Activated T-helper 2 cell treated with anti-CD3 and anti-CD28 coated beads, Interferon-gamma antibody, Interleukin-2, Interleukin-4, amounts not matched to agents 10 μg/mL and 5 μg/mL and 100 μg/mL, durations not matched to agents 14 hours and 24 hours and 36 hours (primary cell): ENCODE measurements at regions not wholly inside any gene's neighbourhood (a gene's known extent, or its start where the extent isn't known, plus 50 kb on each side); places are given as distances from the start of the nearest gene placed in this dataset.

Experiments
- DNase-seq: peaks from one replicate; pipeline ENCODE4 v3.0.0; 2021; ENCODE audit warnings: low spot score
- H3K27ac Mint-ChIP-seq: one replicate; pipeline ENCODE4 v1.8.0; 2021; ENCODE audit warnings: mixed read lengths
- H3K27me3 Mint-ChIP-seq: one replicate; pipeline ENCODE4 v1.8.0; 2021; ENCODE audit warnings: low read depth, mixed read lengths
- H3K36me3 Mint-ChIP-seq: one replicate; pipeline ENCODE4 v1.8.0; 2021; ENCODE audit warnings: low read depth, mixed read lengths
- H3K4me1 Mint-ChIP-seq: one replicate; pipeline ENCODE4 v1.8.0; 2021; ENCODE audit warnings: low read depth, mixed read lengths
- H3K4me3 Mint-ChIP-seq: one replicate; pipeline ENCODE4 v1.8.0; 2021; ENCODE audit warnings: low read depth, mild to moderate bottlenecking, moderate library complexity, mixed read lengths
- H3K9me3 Mint-ChIP-seq: one replicate; pipeline ENCODE4 v1.8.0; 2021; ENCODE audit warnings: mixed read lengths
- intact Hi-C: fragments of 100-400 bp; cut with micrococcal nuclease; formaldehyde crosslinking; loops from one replicate; pipeline ENCODE4 v1.15.1; 2023

GRCh38 chr2:8170552-8171327, 511.1 kb upstream of the ID2 start:
- intact Hi-C loops, result no loop called here
- no peak overlapping the region for H3K27ac Mint-ChIP-seq
- no peak overlapping the region for H3K4me3 Mint-ChIP-seq
- H3K27me3 Mint-ChIP-seq, result peaks cover 3% of the 10 kb centered on the region
- peaks cover 15% of the 10 kb centered on the region for H3K4me1 Mint-ChIP-seq
- DNase-seq, result no peak
- H3K9me3 Mint-ChIP-seq, result peaks cover 10% of the 10 kb centered on the region
- peaks cover 10% of the 10 kb centered on the region for H3K36me3 Mint-ChIP-seq

DNA sequence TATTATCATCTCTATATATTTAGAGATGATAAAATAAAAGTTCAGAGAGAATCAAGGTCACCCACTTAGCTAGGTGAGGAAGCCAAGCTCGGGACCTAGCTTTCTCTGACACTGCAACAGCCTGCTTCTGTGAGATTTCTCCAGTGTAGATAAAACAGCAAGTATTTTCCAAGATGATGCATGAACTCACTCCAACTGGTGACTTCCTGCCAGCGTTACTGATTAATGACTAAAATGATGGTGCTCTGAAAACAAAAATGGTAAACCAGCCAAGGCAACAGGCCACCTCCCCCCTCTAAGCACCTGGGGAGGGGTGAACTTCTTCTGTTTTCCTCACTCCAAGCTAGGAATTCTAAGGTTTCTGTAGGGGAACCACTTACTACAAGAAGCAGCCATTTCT, 510.2 kb upstream of the ID2 start:
- Mint-ChIP-seq H3K9me3 (peaks cover 17% of the 10 kb centered on the region), H3K36me3 (peaks cover 10% of the 10 kb centered on the region)
- DNase-seq, result no peak

GRCh38 chr2:8172661-8173060, 509.2 kb upstream of the ID2 start:
- H3K27ac Mint-ChIP-seq, result no peak overlapping the region
- peaks cover 5% of the 10 kb centered on the region for H3K27me3 Mint-ChIP-seq
- DNase-seq, result no peak
- peaks cover 22% of the 10 kb centered on the region for H3K9me3 Mint-ChIP-seq
- H3K4me3 Mint-ChIP-seq, result no peak overlapping the region
- peaks cover 15% of the 10 kb centered on the region for H3K4me1 Mint-ChIP-seq
- H3K36me3 Mint-ChIP-seq, result peaks cover 10% of the 10 kb centered on the region
- intact Hi-C loops, result no loop called here

More for the DNA sequence above, 510.2 kb upstream of the ID2 start:
- peaks cover 15% of the 10 kb centered on the region for H3K4me1 Mint-ChIP-seq
- no peak overlapping the region for H3K27ac Mint-ChIP-seq
- H3K4me3 Mint-ChIP-seq, result no peak overlapping the region
- peaks cover 5% of the 10 kb centered on the region for H3K27me3 Mint-ChIP-seq
- intact Hi-C loops, result no loop called here

- Mint-ChIP-seq H3K9me3 (peaks cover 32% of the 10 kb centered on the region), H3K27ac (no peak overlapping the region), H3K27me3 (peaks cover 5% of the 10 kb centered on the region), H3K36me3 (peaks cover 13% of the 10 kb centered on the region), H3K4me3 (no peak overlapping the region), H3K4me1 (peaks cover 4% of the 10 kb centered on the region)
- DNase-seq, result no peak
- intact Hi-C loops, result no loop called here
Observed at GRCh38 chr2:8174641-8175257, 507.1 kb upstream of the ID2 start.

- H3K27me3 Mint-ChIP-seq, result peaks cover 5% of the 10 kb centered on the region
- H3K4me3 Mint-ChIP-seq, result no peak overlapping the region
- no peak for DNase-seq
- H3K36me3 Mint-ChIP-seq, result peaks cover 20% of the 10 kb centered on the region
- peaks cover 2% of the 10 kb centered on the region for H3K4me1 Mint-ChIP-seq
- no peak overlapping the region for H3K27ac Mint-ChIP-seq
- peaks cover 44% of the 10 kb centered on the region for H3K9me3 Mint-ChIP-seq
- intact Hi-C loops, result no loop called here
Observed at GRCh38 chr2:8176887-8177286, 505.0 kb upstream of the ID2 start.

DNA sequence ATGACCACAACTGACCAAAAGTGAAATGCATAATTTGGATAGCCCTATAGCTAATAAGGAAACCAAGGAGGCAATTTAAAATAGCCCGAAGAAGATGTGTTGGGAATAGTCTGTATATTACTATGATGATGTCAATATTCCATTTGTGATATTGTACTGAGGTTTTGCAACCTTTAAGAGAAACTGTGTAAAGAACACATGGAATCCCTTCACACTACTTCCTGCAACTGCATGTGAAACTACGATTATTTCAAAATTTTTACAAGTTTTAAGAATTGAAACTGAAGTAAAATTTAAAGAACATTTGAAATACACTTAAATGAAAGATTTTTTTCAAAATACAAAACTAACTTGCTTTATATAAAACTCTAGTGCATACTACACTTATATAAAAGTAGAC, 504.3 kb upstream of the ID2 start:
- Mint-ChIP-seq H3K4me3 (no peak overlapping the region), H3K4me1 (peaks cover 2% of the 10 kb centered on the region)
- intact Hi-C loops, result no loop called here

DNA sequence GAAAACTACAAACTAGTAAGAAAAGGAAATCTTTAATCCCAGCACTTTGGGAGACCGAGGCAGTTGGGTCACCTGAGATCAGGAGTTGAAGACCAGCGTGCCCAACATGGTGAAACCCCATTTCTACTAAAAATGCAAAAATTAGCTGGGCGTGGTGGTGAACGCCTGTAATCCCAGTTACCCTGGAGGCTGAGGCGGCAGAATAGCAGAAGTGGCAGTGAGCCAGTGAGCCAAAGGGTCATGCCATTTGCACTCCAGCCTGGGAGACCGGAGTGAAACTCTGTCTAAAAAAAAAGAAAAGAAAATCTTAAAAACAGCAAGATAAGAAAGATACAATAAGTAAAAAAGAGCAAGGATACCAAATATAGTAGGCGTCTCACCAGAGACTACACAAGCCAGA, 502.9 kb upstream of the ID2 start:
- H3K4me3 Mint-ChIP-seq, result no peak overlapping the region
- H3K4me1 Mint-ChIP-seq, result peaks cover 2% of the 10 kb centered on the region
- intact Hi-C loops, result no loop called here
- no peak for DNase-seq
- H3K9me3 Mint-ChIP-seq, result peaks cover 47% of the 10 kb centered on the region
- peaks cover 26% of the 10 kb centered on the region for H3K36me3 Mint-ChIP-seq
- H3K27me3 Mint-ChIP-seq, result peaks cover 5% of the 10 kb centered on the region
- no peak overlapping the region for H3K27ac Mint-ChIP-seq

More for the DNA sequence above, 504.3 kb upstream of the ID2 start:
- Mint-ChIP-seq H3K27me3 (peaks cover 5% of the 10 kb centered on the region), H3K36me3 (peaks cover 20% of the 10 kb centered on the region), H3K27ac (no peak overlapping the region), H3K9me3 (peaks cover 44% of the 10 kb centered on the region)
- DNase-seq, result no peak

DNA sequence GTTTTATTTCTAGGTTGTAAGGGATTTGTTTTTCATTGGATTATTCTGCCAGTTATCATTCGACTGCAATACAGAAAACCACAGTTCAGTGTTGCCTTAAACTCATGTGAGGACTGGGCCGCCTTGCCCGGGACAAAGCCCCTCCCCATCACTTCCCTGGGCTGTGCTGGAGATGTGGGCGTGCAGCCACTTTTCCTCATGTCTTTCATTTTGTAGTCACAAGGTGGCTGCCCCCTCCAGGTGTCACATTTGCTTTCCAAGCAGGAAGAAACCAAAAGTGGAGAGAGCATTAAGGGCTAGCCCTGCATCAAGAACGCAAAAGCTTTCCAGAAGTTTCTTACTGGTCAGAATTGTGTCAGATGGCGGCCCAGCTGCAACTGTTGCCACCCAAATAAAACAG, 492.5 kb upstream of the ID2 start:
- H3K4me3 Mint-ChIP-seq, result no peak overlapping the region
- intact Hi-C loops, result no loop called here
- H3K27ac Mint-ChIP-seq, result no peak overlapping the region
- no peaks in the 10 kb centered on the region for H3K36me3 Mint-ChIP-seq
- peaks cover 3% of the 10 kb centered on the region for H3K4me1 Mint-ChIP-seq
- DNase-seq, result no peak
- no peaks in the 10 kb centered on the region for H3K9me3 Mint-ChIP-seq
- peaks cover 6% of the 10 kb centered on the region for H3K27me3 Mint-ChIP-seq

DNA sequence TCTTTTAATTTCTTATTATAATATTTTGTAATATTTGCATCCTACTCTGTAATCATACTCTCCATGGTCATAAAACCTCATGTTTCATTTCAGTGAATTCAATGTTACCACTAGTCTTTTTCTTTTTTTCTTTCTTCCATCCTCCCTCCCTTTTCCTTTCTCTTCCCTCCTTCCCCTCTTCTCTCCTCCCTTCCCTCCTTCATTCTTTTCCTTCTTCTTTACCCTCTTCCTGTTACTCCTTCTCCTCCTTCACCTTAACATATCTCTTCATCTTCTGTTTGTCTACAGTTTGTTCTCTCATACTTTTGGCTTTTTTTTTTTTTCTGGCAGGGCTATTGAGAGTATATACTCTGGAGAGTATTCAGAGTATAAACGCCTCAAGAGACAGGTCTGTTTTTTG, 491.6 kb upstream of the ID2 start:
- Mint-ChIP-seq H3K4me1 (peaks cover 3% of the 10 kb centered on the region), H3K4me3 (no peak overlapping the region), H3K36me3 (no peaks in the 10 kb centered on the region), H3K27ac (no peak overlapping the region), H3K9me3 (no peaks in the 10 kb centered on the region), H3K27me3 (peaks cover 6% of the 10 kb centered on the region)
- DNase-seq, result no peak
- intact Hi-C loops, result no loop called here

GRCh38 chr2:8191427-8191826, 490.4 kb upstream of the ID2 start:
- no peak for DNase-seq
- Mint-ChIP-seq H3K4me3 (no peak overlapping the region), H3K27me3 (peaks cover 4% of the 10 kb centered on the region), H3K4me1 (peaks cover 3% of the 10 kb centered on the region), H3K36me3 (no peaks in the 10 kb centered on the region), H3K9me3 (no peaks in the 10 kb centered on the region), H3K27ac (no peak overlapping the region)
- intact Hi-C loops, result no loop called here

GRCh38 chr2:8193146-8193545, 488.7 kb upstream of the ID2 start:
- H3K27ac Mint-ChIP-seq, result no peak overlapping the region
- peaks cover 3% of the 10 kb centered on the region for H3K27me3 Mint-ChIP-seq
- no peak for DNase-seq
- intact Hi-C loops, result no loop called here
- no peak overlapping the region for H3K4me3 Mint-ChIP-seq
- H3K4me1 Mint-ChIP-seq, result peaks cover 3% of the 10 kb centered on the region
- no peaks in the 10 kb centered on the region for H3K9me3 Mint-ChIP-seq
- H3K36me3 Mint-ChIP-seq, result no peaks in the 10 kb centered on the region

GRCh38 chr2:8193686-8194615, 487.9 kb upstream of the ID2 start:
- H3K36me3 Mint-ChIP-seq, result no peaks in the 10 kb centered on the region
- no peak overlapping the region for H3K4me3 Mint-ChIP-seq
- H3K9me3 Mint-ChIP-seq, result peaks cover 5% of the 10 kb centered on the region
- no peak for DNase-seq
- intact Hi-C loops, result no loop called here
- H3K4me1 Mint-ChIP-seq, result peaks cover 3% of the 10 kb centered on the region
- H3K27ac Mint-ChIP-seq, result no peak overlapping the region
- peaks cover 3% of the 10 kb centered on the region for H3K27me3 Mint-ChIP-seq

- no peaks in the 10 kb centered on the region for H3K27me3 Mint-ChIP-seq
- no peak for DNase-seq
- intact Hi-C loops, result no loop called here
- no peak overlapping the region for H3K27ac Mint-ChIP-seq
- H3K4me3 Mint-ChIP-seq, result no peak overlapping the region
- H3K9me3 Mint-ChIP-seq, result peaks cover 23% of the 10 kb centered on the region
- peaks cover 5% of the 10 kb centered on the region for H3K4me1 Mint-ChIP-seq
- H3K36me3 Mint-ChIP-seq, result peaks cover 12% of the 10 kb centered on the region
Observed at GRCh38 chr2:8195784-8196183, 486.1 kb upstream of the ID2 start.
